IPS-18a (cell line): ENCODE measurements at regions not wholly inside any gene's neighbourhood (a gene's known extent, or its start where the extent isn't known, plus 50 kb on each side); places are given as distances from the start of the nearest gene placed in this dataset.

Experiments used
- H3K27ac ChIP-seq: one replicate; pipeline ENCODE4 v1.5.1; 2013; ENCODE audit warnings: low read length
- H3K27me3 ChIP-seq: one replicate; pipeline ENCODE4 v1.6.1; 2013; ENCODE audit warnings: mild to moderate bottlenecking, low read length; ENCODE audit not compliant: control insufficient read depth, insufficient read depth
- H3K36me3 ChIP-seq: one replicate; pipeline ENCODE4 v1.6.1; 2013; ENCODE audit warnings: low read depth, low read length; ENCODE audit not compliant: control insufficient read depth
- H3K4me1 ChIP-seq: one replicate; pipeline ENCODE4 v1.6.1; 2013; ENCODE audit warnings: low read depth, low read length; ENCODE audit not compliant: control insufficient read depth
- H3K4me3 ChIP-seq: one replicate; pipeline ENCODE4 v1.5.1; 2013; ENCODE audit warnings: low read length
- H3K9ac ChIP-seq: one replicate; pipeline ENCODE4 v1.6.1; 2013; ENCODE audit warnings: mild to moderate bottlenecking, low read length, moderate library complexity
- H3K9me3 ChIP-seq: one replicate; pipeline ENCODE4 v1.6.1; 2013; ENCODE audit warnings: low read depth, low read length; ENCODE audit not compliant: control insufficient read depth

DNA sequence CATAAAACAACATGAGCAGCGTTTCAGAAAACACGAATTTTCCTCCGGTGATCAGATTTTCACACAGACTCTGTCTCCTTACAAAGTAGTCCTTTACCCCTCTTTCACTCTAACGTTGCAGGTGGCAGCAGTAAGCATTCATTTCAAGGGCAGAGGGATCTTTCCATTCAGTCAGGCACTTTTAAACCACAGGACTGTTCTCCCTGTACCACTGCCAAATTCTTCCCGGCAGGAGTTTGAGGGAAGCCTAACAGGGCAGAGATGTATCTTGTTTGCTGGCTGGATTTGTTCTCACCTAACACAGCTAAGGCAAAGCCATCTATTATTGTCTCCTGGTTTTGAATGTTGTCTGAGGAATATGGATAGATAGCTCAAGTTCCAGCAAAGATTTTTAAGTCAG, 1187.3 kb upstream of the SEL1L start:
- Histone ChIP-seq H3K27ac (no peak overlapping the region), H3K9me3 (no peaks in the 10 kb centered on the region), H3K27me3 (no peaks in the 10 kb centered on the region), H3K9ac (no peak overlapping the region), H3K4me1 (no peaks in the 10 kb centered on the region), H3K4me3 (no peak overlapping the region), H3K36me3 (no peaks in the 10 kb centered on the region)

GRCh38 chr14:82724316-82724715, 1190.7 kb upstream of the SEL1L start:
- H3K27me3 ChIP-seq, result no peaks in the 10 kb centered on the region
- H3K36me3 ChIP-seq, result no peaks in the 10 kb centered on the region
- H3K4me3 ChIP-seq, result no peak overlapping the region
- H3K27ac ChIP-seq, result no peak overlapping the region
- no peak overlapping the region for H3K9ac ChIP-seq
- no peaks in the 10 kb centered on the region for H3K4me1 ChIP-seq
- H3K9me3 ChIP-seq, result no peaks in the 10 kb centered on the region

DNA sequence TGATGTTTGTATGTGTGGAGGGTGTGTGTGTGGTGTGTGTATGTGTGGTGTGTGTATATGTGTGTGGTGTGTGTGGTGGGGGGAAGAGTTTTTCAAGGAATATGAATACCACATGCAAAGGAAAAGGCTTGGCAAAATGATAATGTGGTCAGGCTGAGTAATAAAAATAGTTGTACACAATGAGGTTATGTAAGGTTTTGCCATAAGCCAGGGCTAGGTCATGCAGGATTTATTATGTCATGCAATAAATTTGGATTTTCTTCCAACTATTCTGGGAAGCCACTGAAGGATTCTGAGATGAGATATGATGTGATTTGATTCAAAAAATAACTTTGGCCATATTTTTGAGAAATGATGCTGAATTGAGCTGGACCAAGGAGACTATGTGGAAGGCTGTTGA, 1191.6 kb upstream of the SEL1L start:
- Histone ChIP-seq H3K4me3 (no peak overlapping the region), H3K9ac (no peak overlapping the region), H3K27ac (no peak overlapping the region), H3K27me3 (no peaks in the 10 kb centered on the region), H3K9me3 (no peaks in the 10 kb centered on the region), H3K4me1 (no peaks in the 10 kb centered on the region), H3K36me3 (no peaks in the 10 kb centered on the region)

GRCh38 chr14:82731526-82731925, 1197.9 kb upstream of the SEL1L start:
- Histone ChIP-seq H3K4me1 (no peaks in the 10 kb centered on the region), H3K27me3 (no peaks in the 10 kb centered on the region), H3K9ac (no peak overlapping the region), H3K27ac (no peak overlapping the region), H3K9me3 (no peaks in the 10 kb centered on the region), H3K4me3 (no peak overlapping the region), H3K36me3 (no peaks in the 10 kb centered on the region)

- Histone ChIP-seq H3K4me1 (no peaks in the 10 kb centered on the region), H3K27ac (no peak overlapping the region), H3K36me3 (no peaks in the 10 kb centered on the region), H3K27me3 (no peaks in the 10 kb centered on the region), H3K4me3 (no peak overlapping the region), H3K9ac (no peak overlapping the region), H3K9me3 (no peaks in the 10 kb centered on the region)
Measured at GRCh38 chr14:82740547-82740946, 1206.9 kb upstream of the SEL1L start.

DNA sequence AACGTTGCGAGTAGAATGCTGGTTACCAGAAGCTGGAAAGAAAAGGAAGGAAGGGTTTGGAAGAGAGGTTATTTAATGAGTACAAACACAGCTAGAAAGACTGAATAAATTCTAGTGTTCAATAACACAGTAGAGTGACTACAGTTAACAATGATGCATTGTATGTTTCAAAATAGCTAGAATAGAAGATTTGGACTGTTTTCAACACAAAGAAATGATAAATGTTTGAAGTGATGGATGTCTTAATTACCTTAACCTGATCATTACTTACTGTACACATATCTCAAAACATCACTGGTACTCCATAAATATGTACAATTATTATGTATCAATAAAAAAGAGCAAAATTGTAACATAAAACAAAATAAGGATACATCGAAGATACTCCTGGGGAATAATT, 1221.8 kb upstream of the SEL1L start:
- no peak overlapping the region for H3K9ac ChIP-seq
- H3K4me3 ChIP-seq, result no peak overlapping the region
- no peaks in the 10 kb centered on the region for H3K27me3 ChIP-seq
- H3K9me3 ChIP-seq, result no peaks in the 10 kb centered on the region
- no peaks in the 10 kb centered on the region for H3K36me3 ChIP-seq
- H3K4me1 ChIP-seq, result peaks cover 6% of the 10 kb centered on the region
- no peak overlapping the region for H3K27ac ChIP-seq

DNA sequence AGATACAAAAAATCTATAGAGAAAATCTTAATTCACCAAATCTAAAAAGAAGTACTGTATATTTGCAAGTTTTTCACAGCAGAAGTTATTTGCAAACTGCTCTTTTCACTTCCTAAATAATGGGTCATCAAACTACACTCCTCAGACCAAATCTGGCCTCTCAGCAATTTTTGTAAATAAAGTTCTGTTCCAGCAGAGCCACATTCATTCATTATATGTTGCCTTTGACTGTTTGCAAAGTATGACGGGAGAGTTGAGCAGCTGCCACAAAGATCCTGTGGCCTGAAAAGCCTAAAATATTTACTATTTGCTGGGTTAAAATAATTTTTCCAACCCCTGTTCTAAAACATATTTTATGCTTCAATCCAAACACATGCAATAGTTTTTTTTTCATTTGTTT, 1222.3 kb upstream of the SEL1L start:
- H3K27ac ChIP-seq, result no peak overlapping the region
- no peaks in the 10 kb centered on the region for H3K36me3 ChIP-seq
- H3K9ac ChIP-seq, result no peak overlapping the region
- H3K4me3 ChIP-seq, result no peak overlapping the region
- H3K4me1 ChIP-seq, result peaks cover 6% of the 10 kb centered on the region
- no peaks in the 10 kb centered on the region for H3K9me3 ChIP-seq
- H3K27me3 ChIP-seq, result no peaks in the 10 kb centered on the region

- no peak overlapping the region for H3K4me3 ChIP-seq
- no peak overlapping the region for H3K27ac ChIP-seq
- no peaks in the 10 kb centered on the region for H3K9me3 ChIP-seq
- H3K27me3 ChIP-seq, result no peaks in the 10 kb centered on the region
- no peaks in the 10 kb centered on the region for H3K36me3 ChIP-seq
- H3K4me1 ChIP-seq, result peaks cover 6% of the 10 kb centered on the region
- H3K9ac ChIP-seq, result no peak overlapping the region
Measured at GRCh38 chr14:82757776-82758175, 1224.1 kb upstream of the SEL1L start.

GRCh38 chr14:82759656-82760055, 1226.0 kb upstream of the SEL1L start:
- Histone ChIP-seq H3K9me3 (no peaks in the 10 kb centered on the region), H3K4me3 (no peak overlapping the region), H3K36me3 (no peaks in the 10 kb centered on the region), H3K9ac (no peak overlapping the region), H3K27me3 (no peaks in the 10 kb centered on the region), H3K4me1 (peaks cover 6% of the 10 kb centered on the region), H3K27ac (no peak overlapping the region)

- Histone ChIP-seq H3K4me1 (no peaks in the 10 kb centered on the region), H3K27ac (no peak overlapping the region), H3K9me3 (no peaks in the 10 kb centered on the region), H3K4me3 (no peak overlapping the region), H3K36me3 (no peaks in the 10 kb centered on the region), H3K9ac (no peak overlapping the region), H3K27me3 (no peaks in the 10 kb centered on the region)
Measured at GRCh38 chr14:82766123-82766522, 1232.5 kb upstream of the SEL1L start.

- Histone ChIP-seq H3K9me3 (no peaks in the 10 kb centered on the region), H3K27ac (no peak overlapping the region), H3K4me3 (no peak overlapping the region), H3K27me3 (no peaks in the 10 kb centered on the region), H3K36me3 (no peaks in the 10 kb centered on the region), H3K4me1 (no peaks in the 10 kb centered on the region), H3K9ac (no peak overlapping the region)
Measured at GRCh38 chr14:82766996-82767395, 1233.3 kb upstream of the SEL1L start.

DNA sequence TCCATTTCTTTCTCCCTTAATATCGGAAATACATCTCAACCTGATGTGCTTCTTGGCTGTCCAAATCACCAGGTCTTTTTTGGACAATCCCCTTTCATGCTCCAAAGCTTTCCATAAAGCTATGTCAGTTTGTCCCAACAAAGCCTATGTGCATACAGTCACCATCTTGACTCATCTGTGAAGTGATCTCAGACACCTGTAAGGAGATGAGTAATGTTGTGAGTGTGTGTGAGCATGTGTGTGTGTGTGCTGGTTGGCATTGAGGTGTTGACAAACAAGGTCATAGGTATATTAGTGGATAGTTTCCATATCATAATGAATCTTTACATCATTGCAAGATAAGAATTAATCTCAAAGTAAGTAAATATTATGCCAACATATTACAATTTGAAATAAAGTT, 1243.3 kb upstream of the SEL1L start:
- Histone ChIP-seq H3K9ac (no peak overlapping the region), H3K9me3 (no peaks in the 10 kb centered on the region), H3K4me3 (no peak overlapping the region), H3K27ac (no peak overlapping the region), H3K36me3 (no peaks in the 10 kb centered on the region), H3K4me1 (no peaks in the 10 kb centered on the region), H3K27me3 (no peaks in the 10 kb centered on the region)
